CD14-positive monocyte (primary cell): ENCODE measurements at regions not wholly inside any gene's neighbourhood (a gene's known extent, or its start where the extent isn't known, plus 50 kb on each side); places are given as distances from the start of the nearest gene placed in this dataset.

Experiments
- DNase-seq, 3 donors: peaks; one replicate each; pipeline ENCODE4 v3.0.0-alpha.2; 2011 to 2022
- H2AFZ ChIP-seq: 2 replicates; pipeline ENCODE4 v1.6.0; 2012; ENCODE audit warnings: mild to moderate bottlenecking, low read depth, low read length, inconsistent platforms; ENCODE audit not compliant: insufficient read depth, poor library complexity, severe bottlenecking
- H3K27ac ChIP-seq, 2 donors: 1 replicate in 1 of 2; 2 replicates in 1 of 2; pipeline ENCODE4 v1.5.1; 2012 to 2013; ENCODE audit warnings: low read length in 2 of 2, control low read depth in 1 of 2, inconsistent platforms in 1 of 2, low read depth in 1 of 2, mild to moderate bottlenecking in 1 of 2
- H3K27me3 ChIP-seq, 2 donors: one replicate each; pipeline versions ENCODE4 v1.6.0 to v1.6.1; 2011 to 2013; ENCODE audit warnings: low read length in 2 of 2; ENCODE audit not compliant: control insufficient read depth in 2 of 2, insufficient read depth in 2 of 2
- H3K36me3 ChIP-seq, 2 donors: replicated peaks in 1 of 2; 1 replicate in 1 of 2; 2 replicates in 1 of 2; pipeline versions ENCODE4 v1.5.1 to v1.6.1; 2012 to 2013; ENCODE audit warnings: low read length in 2 of 2, control low read depth in 1 of 2, inconsistent platforms in 1 of 2, mild to moderate bottlenecking in 1 of 2; ENCODE audit not compliant: insufficient read depth in 2 of 2, control insufficient read depth in 1 of 2
- H3K4me1 ChIP-seq, 2 donors: 1 replicate in 1 of 2; 2 replicates in 1 of 2; pipeline versions ENCODE4 v1.5.1 to v1.6.1; 2012 to 2013; ENCODE audit warnings: low read length in 2 of 2, control low read depth in 1 of 2, inconsistent platforms in 1 of 2, mild to moderate bottlenecking in 1 of 2, moderate library complexity in 1 of 2; ENCODE audit not compliant: insufficient read depth in 2 of 2, control insufficient read depth in 1 of 2
- H3K4me2 ChIP-seq: replicated peaks from 2 replicates; pipeline ENCODE3; 2012; ENCODE audit warnings: low read length, moderate library complexity, mild to moderate bottlenecking; ENCODE audit not compliant: poor library complexity, severe bottlenecking; ENCODE audit errors: extremely low read depth
- H3K4me3 ChIP-seq, 3 experiments: fragments of 200-600 bp in 1 of 3; sonication (generic) in 1 of 3; replicated peaks in 1 of 3; 1 replicate in 2 of 3; 2 replicates in 1 of 3; pipeline ENCODE4 v1.5.1; 2011 to 2013; ENCODE audit warnings: low read length in 3 of 3, mild to moderate bottlenecking in 3 of 3, control low read depth in 2 of 3, low read depth in 2 of 3, inconsistent platforms in 1 of 3, moderate library complexity in 1 of 3
- H3K79me2 ChIP-seq: 2 replicates; pipeline ENCODE4 v1.6.0; 2012; ENCODE audit warnings: mild to moderate bottlenecking, control low read depth, inconsistent platforms, low read length, moderate library complexity; ENCODE audit not compliant: insufficient read depth
- H3K9ac ChIP-seq: 2 replicates; pipeline ENCODE4 v1.6.0; 2017; ENCODE audit warnings: low read length, mild to moderate bottlenecking; ENCODE audit not compliant: insufficient read depth, poor library complexity, severe bottlenecking
- H3K9me3 ChIP-seq, 2 donors: replicated peaks in 1 of 2; 1 replicate in 1 of 2; 2 replicates in 1 of 2; pipeline versions ENCODE4 v1.5.1 to v1.6.1; 2012 to 2013; ENCODE audit warnings: low read length in 2 of 2, control low read depth in 1 of 2; ENCODE audit not compliant: control insufficient read depth in 1 of 2, insufficient read depth in 1 of 2
- H4K20me1 ChIP-seq: 2 replicates; pipeline ENCODE4 v1.6.0; 2012; ENCODE audit warnings: mild to moderate bottlenecking, low read length, control low read depth, moderate library complexity; ENCODE audit not compliant: insufficient read depth
- H3K27ac Mint-ChIP-seq, 7 donors: one replicate each; pipeline ENCODE4 v1.8.0; 2020; ENCODE audit warnings: mild to moderate bottlenecking in 7 of 7, mixed read lengths in 7 of 7, moderate library complexity in 6 of 7, inconsistent platforms in 2 of 7
- H3K27me3 Mint-ChIP-seq, 3 donors: one replicate each; pipeline ENCODE4 v1.8.0; 2021 to 2022; ENCODE audit warnings: low read depth in 3 of 3, mild to moderate bottlenecking in 3 of 3, mixed read lengths in 3 of 3, moderate library complexity in 3 of 3, inconsistent platforms in 1 of 3
- H3K36me3 Mint-ChIP-seq, 2 donors: one replicate each; pipeline ENCODE4 v1.8.0; 2020; ENCODE audit warnings: mixed read lengths in 2 of 2, inconsistent platforms in 1 of 2, mild to moderate bottlenecking in 1 of 2
- H3K4me1 Mint-ChIP-seq: one replicate; pipeline ENCODE4 v1.8.0; 2020; ENCODE audit warnings: mild to moderate bottlenecking, mixed read lengths
- H3K4me3 Mint-ChIP-seq, 2 donors: one replicate each; pipeline ENCODE4 v1.8.0; 2020; ENCODE audit warnings: mild to moderate bottlenecking in 2 of 2, mixed read lengths in 2 of 2, moderate library complexity in 1 of 2
- H3K9me3 Mint-ChIP-seq, 7 donors: one replicate each; pipeline ENCODE4 v1.8.0; 2020 to 2022; ENCODE audit warnings: mixed read lengths in 7 of 7, mild to moderate bottlenecking in 6 of 7, moderate library complexity in 6 of 7, inconsistent platforms in 2 of 7
- CTCF ChIP-seq: fragments of 200-600 bp; IDR thresholded peaks from one replicate; pipeline ENCODE4 v1.8.0; 2022; ENCODE audit warnings: antibody characterized with exemption, mild to moderate bottlenecking
- WGBS: methylation state at CpG from one replicate; pipeline ENCODE4 v1.1.5; 2013; ENCODE audit warnings: missing lambda C conversion rate; ENCODE audit not compliant: insufficient coverage; 5-methylcytosine and 5-hydroxymethylcytosine counted together
- intact Hi-C, 2 donors: fragments of 100-400 bp; cut with micrococcal nuclease; formaldehyde crosslinking; loops; one replicate each; pipeline versions ENCODE4 v1.15.0 to v1.15.1; 2023

GRCh38 chr12:91804533-91804932 is 341.1 kb downstream of the BTG1 start:
- Histone ChIP-seq H3K27me3 (no peaks in the 10 kb centered on the region), H3K36me3 (no peaks in the 10 kb centered on the region), H3K9ac (no peak overlapping the region), H3K79me2 (no peaks in the 10 kb centered on the region), H3K4me3 (no peak overlapping the region), H3K4me1 (no peaks in the 10 kb centered on the region), H3K4me2 (no peak overlapping the region), H2AFZ (no peak overlapping the region), H3K9me3 (peaks cover 0 to 18% of the 10 kb centered on the region in 2 donors), H3K27ac (no peak overlapping the region), H4K20me1 (no peaks in the 10 kb centered on the region)
- no peak overlapping the region for H3K4me3 Mint-ChIP-seq
- H3K27me3 Mint-ChIP-seq: peaks cover 0 to 3% (median 2%) of the 10 kb centered on the region in 3 donors
- no peak for DNase-seq
- no peak for TF ChIP-seq CTCF
- H3K27ac Mint-ChIP-seq: no peak overlapping the region
- no peaks in the 10 kb centered on the region for H3K36me3 Mint-ChIP-seq
- intact Hi-C loops: loop anchor here in 1 of 2 donors (5.0 kb wide), 1 partner anchor 58 kb away; no protein-coding TSS in a partner anchor
- H3K4me1 Mint-ChIP-seq: no peaks in the 10 kb centered on the region
- no CpG with 5 or more reads among the region's 1 CpG for WGBS
- H3K9me3 Mint-ChIP-seq: peaks cover 11 to 37% (median 22%) of the 10 kb centered on the region in 7 donors

GRCh38 chr12:91801048-91801447 is 344.6 kb downstream of the BTG1 start:
- Histone ChIP-seq H3K9me3 (peaks cover 0 to 18% of the 10 kb centered on the region in 2 donors), H4K20me1 (no peaks in the 10 kb centered on the region), H3K4me1 (no peaks in the 10 kb centered on the region), H3K27me3 (no peaks in the 10 kb centered on the region), H3K9ac (no peak overlapping the region), H2AFZ (no peak overlapping the region), H3K27ac (no peak overlapping the region), H3K36me3 (no peaks in the 10 kb centered on the region), H3K79me2 (no peaks in the 10 kb centered on the region), H3K4me2 (no peak overlapping the region), H3K4me3 (no peak overlapping the region)
- DNase-seq: no peak
- intact Hi-C loops: loop anchor here in 1 of 2 donors (5.0 kb wide), 1 partner anchor 61 kb away; no protein-coding TSS in a partner anchor
- no peak for TF ChIP-seq CTCF
- Mint-ChIP-seq H3K27me3 (no peaks in the 10 kb centered on the region), H3K27ac (no peak overlapping the region), H3K36me3 (no peaks in the 10 kb centered on the region), H3K4me1 (no peaks in the 10 kb centered on the region), H3K4me3 (no peak overlapping the region), H3K9me3 (peaks cover 5 to 19% (median 9%) of the 10 kb centered on the region in 7 donors)
- no CpG with 5 or more reads among the region's 1 CpG for WGBS
